Activated CD4-positive, CD25-positive, alpha-beta regulatory T cell treated with anti-CD3 and anti-CD28 coated beads, Interleukin-2, amount 50 U/mL, for 24 hours (primary cell): ENCODE measurements at regions not wholly inside any gene's neighbourhood (a gene's known extent, or its start where the extent isn't known, plus 50 kb on each side); places are given as distances from the start of the nearest gene placed in this dataset.
"Not testable (repeated sequence)": the region's sequence is repeated elsewhere in the genome, so short reads cannot be mapped to it uniquely, and the experiment has no call there.

Source experiments
- ATAC-seq, 2 donors: fragments of 150-1000 bp; cut with Tn5 transposase; one replicate each; pipeline ENCODE4 v1.10.0; 2021; ENCODE audit warnings: mild to moderate bottlenecking in 1 of 2, moderate library complexity in 1 of 2

DNA sequence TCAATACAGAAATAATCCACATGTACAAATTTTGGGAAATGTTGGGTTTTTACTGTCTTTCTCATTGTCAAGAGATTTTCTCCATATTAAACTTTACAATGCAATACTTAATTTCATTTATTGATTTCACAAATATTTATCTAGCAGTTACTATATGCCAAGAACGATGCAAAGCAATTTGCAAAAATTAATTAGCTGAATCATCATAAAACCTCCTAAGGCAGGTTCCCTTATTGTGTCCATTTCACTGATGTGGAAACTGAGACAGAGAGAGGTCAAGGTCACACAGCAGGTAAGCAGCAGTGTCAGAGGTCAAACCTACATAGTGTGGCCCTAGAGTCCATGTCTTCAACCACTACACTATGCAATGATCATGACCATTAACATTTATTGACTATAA is 286.8 kb upstream of the AUTS2 start:
- no peak for ATAC-seq

DNA sequence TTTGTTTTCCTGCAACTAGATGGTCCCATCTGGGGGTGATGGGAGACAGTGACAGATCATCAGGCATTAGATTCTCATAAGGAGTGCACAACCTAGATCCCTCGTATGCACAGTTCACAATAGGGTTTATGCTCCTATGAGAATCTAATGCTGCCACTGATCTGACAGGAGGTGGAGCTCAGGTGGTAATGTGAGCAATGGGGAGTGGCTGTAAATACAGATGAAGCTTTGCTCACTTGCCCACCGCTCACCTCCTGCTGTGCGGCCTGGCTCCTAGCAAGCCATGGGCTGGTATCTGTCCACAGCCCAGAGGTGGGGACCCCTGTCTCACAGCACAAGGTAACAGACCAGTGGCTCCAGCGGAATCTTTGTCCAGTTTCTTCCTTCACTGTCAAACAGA is 284.4 kb upstream of the AUTS2 start:
- not testable (repeated sequence) for ATAC-seq

DNA sequence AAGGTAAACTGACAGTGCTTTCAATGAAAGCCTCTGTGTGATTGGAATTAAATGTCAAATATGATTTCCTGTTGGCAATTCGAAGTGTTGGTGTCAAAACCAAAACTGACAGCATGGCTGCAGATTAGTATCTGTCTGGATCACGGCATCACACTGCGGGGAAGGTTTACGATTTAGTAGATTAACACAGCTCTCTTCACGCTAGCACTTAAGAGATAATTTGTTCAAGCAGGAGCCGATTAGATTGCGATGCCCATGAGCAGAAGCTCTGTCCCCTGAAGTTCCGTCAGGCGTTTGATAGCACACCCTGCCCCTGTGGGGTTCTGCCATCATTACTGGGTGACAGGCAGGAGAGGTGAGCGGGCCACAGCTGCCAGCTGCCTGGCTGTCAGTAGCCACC is 279.5 kb upstream of the AUTS2 start:
- no peak for ATAC-seq

DNA sequence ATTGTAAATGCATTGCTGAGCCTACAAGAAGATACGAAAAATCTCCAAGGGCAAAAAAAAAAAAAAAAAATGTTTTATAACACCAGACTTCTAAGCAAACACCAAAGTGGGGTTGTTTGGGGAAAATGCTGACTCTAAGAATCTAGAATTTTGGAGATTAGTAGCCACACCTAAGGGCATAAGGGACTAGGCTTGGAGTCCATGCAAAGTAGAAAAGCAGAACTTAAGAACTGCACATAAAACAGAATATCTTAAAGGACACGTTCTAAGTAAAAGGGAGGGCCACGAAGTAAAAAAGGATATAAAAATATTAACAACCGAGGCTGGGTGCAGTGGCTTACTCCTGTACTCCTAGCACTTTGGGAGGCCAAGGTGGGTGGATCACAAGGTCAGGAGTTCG is 269.8 kb upstream of the AUTS2 start:
- ATAC-seq: no peak

DNA sequence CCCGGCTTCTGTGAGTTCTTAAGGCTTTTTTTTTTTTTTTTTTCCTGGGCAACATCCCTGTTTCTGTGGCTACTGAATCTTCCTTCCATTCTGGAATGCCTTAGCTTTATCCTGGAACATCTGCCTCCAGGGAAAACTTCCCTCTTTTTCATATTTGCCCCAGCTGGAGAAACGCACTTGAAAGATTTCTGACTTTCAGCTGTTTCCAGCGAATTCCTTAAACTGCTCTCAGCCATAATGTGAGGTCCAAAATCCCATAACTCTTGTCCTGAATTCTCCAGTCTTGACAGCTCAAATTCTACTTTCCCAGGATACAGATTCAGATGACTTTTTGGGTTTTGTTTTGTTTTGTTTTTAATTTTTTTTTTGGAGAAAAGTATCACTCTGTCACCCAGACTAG is 263.6 kb upstream of the AUTS2 start:
- ATAC-seq: no peak

DNA sequence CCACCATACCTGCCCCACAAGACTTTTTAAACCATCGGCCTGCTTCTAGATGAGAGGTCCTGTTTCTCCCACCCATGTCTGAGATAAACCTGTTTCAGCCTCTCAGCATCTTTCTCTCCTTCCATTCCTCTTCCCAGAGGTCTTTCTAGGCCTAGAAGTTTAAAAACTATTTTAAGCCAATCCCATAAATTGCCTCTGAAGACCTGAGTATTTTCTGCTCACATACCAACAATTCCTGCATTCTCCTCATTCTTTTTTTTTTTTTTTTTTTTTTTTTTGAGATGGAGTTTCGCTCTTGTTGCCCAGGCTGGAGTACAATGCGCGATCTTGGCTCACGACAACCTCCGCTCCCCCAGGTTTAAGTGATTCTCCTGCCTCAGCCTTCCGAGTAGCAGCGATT is 262.9 kb upstream of the AUTS2 start:
- no peak for ATAC-seq

DNA sequence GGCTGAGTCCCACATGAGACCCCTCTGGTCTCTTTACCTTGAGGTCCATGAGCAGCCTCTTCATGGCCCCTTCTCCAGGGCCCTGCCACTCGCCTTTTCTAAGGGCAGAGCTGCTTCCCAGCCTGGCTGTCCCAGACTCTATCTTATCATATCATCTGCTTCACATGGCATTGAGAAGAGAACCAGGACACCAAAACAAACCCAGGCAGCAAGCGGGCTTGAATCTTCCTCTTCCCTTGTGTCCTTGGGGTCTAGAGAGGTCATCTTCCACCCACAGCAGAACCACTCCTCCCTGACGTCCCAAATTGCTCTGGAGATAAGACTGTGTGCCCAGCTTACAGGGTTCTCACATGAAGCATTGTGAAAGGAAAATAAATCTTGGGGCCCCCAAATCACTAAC is 261.3 kb upstream of the AUTS2 start:
- no peak for ATAC-seq

DNA sequence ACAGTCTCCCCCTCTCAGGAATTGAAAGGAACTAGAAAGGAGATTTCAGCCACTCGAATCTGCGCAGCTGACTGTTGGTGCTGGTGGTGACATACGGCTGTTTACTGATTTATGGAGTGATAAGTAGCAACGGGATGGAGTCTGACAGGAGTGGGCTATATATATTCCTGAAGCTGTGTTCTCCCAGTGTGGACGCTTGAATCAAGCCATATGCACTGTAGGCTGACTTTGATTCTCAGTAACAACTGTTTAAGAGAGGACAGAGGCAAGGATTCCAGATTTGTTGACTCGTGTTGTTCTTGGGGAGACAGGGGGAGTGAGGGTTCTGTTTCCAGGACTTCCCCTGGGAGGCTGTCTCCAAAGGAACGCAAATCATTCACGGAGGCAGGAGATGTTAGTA is 260.1 kb upstream of the AUTS2 start:
- ATAC-seq: no peak

DNA sequence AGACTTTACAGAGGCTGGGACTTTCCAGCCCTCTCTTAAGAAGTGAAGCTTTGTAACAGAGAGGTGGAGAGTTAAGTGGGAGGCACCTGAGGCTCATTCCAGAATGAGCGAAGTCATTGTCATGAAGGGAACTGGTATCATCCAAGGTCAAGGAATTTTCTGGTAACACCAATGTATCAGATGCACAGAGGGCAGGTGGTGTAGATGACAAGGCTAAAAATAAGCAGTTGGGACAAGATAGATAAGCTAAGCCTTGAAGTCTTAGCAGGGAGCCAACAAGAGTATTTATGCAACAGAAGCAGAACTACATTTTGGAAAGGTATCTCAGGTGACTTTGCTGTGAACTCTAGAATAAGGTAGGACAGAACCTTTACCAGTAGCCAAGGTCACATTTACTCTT is 257.0 kb upstream of the AUTS2 start:
- no peak for ATAC-seq

DNA sequence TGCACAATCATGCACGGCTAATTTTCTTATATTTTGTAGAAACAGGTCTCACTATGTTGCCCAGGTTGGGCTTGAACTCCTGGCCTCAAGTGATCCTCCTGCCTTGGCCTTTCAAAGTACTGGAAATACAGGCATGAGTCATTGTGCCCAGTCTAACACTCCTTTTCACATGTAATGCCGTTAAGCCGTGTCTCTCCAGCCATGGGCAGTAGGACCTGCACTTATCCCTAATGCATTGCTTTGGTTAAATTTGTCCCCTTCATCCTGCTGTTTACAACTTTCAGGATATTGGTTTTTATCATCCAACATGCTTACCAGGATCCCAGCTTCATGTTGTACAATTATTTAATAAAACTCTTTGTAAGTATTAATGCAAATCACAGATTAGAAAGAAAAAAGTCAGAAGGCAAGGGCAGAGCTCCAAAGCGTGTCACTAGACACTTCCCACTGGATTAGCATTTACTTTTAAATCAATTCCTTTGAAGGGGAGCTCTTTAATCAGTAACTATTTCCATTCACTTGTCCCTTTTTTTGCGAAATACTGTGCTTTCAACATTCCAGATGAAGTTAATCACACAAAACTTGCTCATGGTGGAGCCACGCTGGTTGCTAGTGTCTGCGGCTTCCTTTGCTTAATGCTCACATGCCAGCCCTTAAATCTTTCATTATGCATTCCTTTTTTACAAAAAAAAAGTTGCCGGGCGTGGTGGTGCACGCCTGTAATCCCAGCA is 256.0 kb upstream of the AUTS2 start:
- no peak for ATAC-seq

DNA sequence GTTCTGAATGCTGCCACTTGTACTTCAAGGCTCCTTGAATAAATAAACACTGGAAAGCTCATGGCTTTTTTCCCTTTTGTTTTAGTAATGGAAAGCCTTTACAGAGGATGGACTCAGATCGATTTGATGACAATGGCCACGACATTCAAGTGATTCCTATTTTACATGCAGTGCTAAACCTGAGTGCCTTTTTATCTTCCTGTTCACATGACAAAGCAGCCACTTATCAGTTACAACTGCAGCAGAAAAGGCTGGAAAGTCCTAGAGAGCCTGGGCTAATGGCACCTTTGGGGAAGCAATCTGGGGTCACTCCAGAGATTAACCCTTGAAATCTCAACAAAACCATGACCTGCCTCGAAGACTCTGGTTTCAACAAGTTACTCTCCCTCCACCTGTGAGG is 249.0 kb upstream of the AUTS2 start:
- ATAC-seq: no peak

DNA sequence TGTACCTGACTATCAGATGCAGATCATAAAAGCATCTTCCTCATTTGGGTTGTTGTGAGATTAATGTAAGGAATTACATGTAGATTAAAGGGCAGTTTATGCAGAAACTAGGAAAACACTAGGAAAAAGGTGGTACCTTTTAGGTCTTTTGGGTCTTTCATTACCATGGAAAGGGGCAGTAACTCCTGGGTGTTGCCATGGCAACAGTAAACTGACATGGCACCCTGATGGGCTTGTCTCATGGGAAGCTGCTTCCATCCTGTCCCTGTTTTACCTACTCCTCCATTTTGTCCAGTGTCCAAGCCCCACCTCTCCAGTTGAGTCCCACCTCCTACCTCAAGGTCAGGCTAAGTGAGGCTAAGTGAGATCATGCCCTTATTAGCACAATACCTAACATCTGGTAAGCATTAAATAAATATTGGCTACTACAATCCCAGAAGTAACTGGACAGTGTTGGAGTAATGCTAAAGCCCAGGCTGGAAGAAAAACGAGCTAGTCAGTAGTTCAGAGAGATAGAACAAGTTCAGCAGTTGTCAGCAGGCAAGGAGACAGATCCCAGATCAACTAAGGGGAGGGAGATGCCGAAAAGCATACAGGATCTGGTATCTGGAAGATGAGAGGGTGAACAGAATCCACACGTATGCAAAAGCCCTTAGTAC is 240.0 kb upstream of the AUTS2 start:
- no peak for ATAC-seq

DNA sequence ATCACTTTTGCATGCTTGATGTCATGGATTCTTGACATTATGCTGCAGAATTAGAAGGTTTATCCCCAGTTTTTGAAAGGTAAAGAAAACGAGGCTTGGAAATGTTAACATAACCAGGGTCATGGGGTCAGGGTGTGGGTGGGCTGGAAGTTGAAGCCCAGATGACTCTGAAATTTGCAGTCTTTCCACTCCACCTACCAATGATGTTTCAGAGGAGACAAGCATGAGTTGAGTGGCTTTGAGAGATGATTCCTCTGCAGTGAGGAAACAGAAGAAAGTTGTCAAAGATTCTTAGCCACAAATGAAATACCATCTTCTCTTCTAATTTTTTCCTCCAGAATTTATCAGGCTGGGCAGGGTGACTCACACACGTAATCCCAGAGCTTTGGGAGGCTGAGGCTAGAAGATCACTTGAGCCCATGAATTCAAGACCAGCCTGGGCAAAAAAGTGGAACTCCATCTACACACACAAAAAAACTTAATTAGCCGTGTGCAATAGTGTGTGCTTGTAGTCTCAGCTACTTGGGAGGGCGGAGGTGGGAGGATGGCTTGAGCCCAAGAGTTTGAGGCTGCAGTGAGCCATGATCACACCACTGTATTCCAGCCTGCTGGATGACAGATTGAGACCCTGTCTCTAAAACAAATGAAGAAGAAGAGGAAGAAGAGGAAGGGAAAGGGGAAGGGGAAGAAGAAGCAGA is 239.1 kb upstream of the AUTS2 start:
- no peak for ATAC-seq

DNA sequence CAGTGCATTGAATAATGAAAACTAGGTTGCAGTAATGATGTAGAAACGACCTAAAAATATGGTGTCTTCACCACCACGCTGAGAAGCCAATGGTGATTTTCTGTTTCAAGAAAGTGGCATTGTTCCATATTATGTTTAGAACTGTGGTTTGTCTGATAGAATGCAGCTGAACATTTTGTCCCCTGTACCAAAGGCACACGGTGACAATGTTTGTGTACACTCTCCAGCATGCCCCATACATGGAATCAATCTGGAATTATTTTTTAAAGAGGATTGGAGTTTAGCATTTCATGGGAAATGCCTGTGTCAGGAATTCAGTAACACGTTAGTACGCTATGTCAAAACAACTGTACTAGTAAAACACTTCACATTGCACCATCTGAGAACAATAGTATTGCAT is 237.4 kb upstream of the AUTS2 start:
- ATAC-seq: no peak

DNA sequence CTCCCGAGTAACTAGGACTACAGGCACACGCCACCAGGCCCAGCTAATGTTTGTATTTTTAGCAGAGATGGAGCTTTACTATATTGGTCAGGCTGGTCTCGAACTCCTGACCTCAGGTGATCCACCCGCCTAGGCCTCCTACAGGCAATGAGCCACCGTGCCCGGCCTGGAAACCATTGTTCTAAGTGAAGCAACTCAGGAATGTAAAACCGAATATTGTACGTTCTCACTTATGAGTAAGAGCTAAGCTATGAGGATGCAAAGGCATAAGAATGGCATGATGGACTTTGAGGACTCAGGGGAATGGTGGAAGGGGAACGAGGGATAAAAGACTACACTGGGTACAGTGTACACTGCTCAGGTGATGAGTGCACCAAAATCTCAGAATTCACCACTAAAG is 235.1 kb upstream of the AUTS2 start:
- ATAC-seq: no peak

DNA sequence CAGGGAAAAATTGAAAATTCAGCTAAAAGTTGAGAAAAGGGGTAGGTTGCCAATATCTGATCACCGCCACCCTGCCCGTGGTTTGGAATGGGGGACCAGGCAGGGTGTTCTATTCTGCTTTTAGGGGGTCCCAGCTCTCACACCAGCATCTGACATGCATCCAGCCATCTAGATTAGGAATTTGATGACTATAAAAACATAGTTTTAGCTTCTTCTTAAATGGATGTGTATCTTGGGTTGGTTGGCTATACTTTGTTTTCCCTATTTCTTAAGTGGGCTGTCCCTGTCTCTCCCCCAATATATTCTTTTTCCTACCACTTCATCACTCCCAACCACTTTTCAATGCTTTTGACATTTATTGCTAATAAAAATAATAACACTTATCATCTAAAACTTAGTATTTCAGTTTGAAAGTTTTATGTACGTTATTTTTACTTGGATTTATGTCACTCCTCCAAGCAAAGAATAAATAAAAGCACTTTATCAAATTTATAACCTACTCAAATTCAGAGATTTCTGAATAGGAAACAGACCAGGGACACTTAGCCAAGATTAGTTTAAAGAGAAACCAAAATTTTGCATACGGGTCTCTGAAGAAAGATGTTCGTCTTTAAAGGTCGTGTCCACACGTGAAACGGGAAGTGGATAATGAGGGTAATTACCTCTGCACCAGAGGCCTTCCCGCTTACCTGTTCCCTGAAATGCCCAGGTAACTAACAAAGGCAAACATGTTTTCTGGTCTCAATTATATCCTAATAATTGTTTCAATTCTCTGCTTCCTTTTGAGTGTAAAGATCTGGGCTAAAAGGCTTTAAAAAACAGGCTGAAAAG is 233.2 kb upstream of the AUTS2 start:
- ATAC-seq: no peak

DNA sequence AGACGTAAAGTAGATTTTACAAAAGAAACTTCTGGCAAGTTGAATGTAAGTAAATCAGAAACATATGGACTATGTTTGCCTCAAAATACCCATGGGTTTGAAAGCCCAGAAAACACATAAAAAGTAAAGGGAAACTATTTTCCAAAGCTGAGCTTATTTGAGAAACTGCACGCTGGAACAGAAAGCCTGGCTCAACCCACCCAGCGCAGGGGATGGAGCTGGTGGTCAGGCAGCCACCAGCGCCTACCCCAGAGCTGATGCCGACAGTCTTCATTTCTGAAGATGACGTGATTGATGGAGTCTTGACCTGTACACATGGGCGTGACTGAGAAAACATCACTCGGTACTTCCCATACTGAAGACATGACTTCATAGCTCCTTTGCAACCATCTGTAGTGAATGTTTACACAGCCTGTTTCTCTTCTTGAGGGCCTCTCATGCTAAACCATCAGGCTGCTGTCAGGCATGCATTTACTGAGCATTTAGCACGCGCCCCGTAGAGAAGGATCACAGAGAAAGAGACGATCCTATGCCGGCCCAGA is 232.6 kb upstream of the AUTS2 start:
- no peak for ATAC-seq

DNA sequence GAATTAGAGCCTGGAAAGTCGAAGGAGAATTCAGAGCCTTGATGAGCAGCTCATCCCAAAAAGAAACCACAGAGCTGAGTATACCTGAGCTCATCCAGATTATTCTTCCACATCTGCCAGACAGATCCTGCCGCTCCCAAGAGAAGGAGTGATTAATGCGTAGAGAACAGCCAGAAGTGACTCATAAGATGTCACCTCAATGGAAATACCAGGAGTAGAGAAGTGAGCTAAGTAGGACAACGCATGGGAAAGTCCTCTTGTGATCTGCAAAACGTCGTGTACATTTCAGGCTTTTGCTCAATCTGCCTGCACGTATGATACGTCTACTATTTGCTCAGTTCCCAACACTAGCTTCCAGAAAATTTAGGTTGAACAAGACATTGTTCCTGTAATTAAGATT is 230.5 kb upstream of the AUTS2 start:
- no peak for ATAC-seq

DNA sequence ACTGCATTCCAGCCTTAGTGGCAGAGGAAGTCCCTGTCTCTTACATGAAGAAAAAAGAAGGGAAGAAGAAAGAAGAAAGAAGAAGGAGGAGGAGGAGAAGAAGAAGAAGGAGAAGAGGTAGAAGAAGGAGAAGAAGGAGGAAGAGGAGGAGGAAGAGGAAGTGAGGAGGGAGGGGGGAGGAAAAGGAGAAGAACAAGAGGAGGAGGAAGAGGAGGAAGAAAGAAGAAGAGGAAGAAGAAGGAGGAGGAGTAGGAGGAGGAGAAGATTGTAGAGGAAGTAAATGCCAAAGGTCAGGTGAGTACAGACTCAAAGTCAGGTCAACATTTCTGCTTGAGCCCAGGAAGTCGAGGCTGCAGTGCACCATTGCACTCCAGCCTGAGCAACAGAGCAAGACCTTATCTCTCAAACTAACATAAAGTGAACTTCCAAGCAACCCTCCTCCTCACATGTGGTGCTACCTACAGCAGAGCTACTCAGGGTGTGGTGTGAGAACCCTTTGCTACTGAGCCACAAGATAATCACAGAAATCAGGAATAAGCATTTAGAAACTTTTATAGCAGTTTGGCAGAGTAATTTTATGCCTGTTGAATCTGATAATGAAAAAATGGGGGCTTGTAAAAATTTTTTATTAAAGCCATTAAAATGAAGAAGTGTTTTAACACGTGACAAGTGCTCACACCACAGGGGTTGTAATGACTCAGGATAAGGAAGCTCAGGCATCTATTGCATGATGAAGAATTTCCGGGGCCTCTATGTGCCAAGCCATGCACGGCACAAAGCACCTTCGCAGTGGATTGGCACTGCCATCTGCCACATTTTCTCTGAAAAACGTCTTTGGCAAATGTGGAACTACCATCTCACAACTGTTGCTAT is 224.9 kb upstream of the AUTS2 start:
- ATAC-seq: peak in 1 of 2 donors; percentile 33

DNA sequence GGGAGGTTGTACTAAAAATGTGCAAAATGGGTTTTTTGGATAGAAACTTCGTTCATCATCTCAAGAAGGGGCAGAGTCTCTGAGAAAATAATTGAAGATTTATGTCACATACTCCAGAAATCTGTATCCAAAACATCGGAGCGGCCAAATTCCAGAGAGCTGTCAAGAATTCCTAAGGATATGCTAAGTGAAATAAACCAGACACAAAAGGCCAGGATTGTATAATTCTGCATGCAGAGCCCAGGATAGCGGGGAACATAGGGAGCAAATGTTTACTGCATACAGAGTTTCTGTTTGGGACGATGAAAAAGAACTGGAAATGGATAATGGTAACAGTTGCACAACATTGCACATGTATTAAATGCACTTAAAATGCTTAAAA is 224.2 kb upstream of the AUTS2 start:
- no peak for ATAC-seq

DNA sequence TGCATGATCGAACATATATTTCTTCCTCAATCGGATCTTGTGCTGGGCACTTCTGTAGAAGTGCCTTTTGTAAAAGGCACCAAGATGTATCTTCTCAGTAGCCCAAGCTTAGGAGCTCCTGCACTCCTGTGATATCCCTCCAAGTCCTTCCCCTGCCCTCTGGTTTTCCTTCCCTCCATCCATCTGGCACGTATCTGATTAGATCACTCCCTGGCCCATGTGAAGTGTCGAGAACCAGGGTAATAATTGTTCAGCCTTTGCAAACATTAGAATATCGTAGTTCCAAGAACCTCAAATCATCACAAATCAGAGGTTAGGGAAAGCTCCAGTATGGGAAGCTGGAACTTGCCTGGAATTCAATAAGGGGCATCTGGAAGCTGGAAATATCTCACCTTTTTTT is 221.1 kb upstream of the AUTS2 start:
- no peak for ATAC-seq
